AG04449 (cell line): ENCODE measurements at regions not wholly inside any gene's neighbourhood (a gene's known extent, or its start where the extent isn't known, plus 50 kb on each side); places are given as distances from the start of the nearest gene placed in this dataset.

Experiments used
- CTCF ChIA-PET: fragments of 350-600 bp; formaldehyde crosslinking; extraction: SDS; loops from one replicate; lab custom pipeline; 2021; ENCODE audit warnings: antibody characterized with exemption; lab: Yijun Ruan, JAX
- POLR2A ChIA-PET: fragments of 400-600, 350-600 bp; formaldehyde crosslinking; extraction: SDS; loops from one replicate; lab custom pipeline; 2020; ENCODE audit warnings: antibody characterized with exemption, inconsistent platforms; lab: Yijun Ruan, JAX
- DNase-seq: peaks from one replicate; pipeline ENCODE4 v3.0.0-alpha.2; 2010; ENCODE audit warnings: low read depth, low spot score
- H3K4me3 ChIP-seq: 2 replicates; pipeline ENCODE4 v1.5.1; 2011; ENCODE audit warnings: low read depth, mild to moderate bottlenecking, control low read depth, low read length
- CTCF ChIP-seq: IDR thresholded peaks from one replicate; pipeline ENCODE4 v1.5.1; 2011; ENCODE audit warnings: mild to moderate bottlenecking, moderate library complexity, low read length, control low read depth, inconsistent platforms; ENCODE audit not compliant: insufficient read depth; ENCODE audit errors: missing control alignments

- TF ChIP-seq CTCF = no peak
- ChIA-PET POLR2A (no interaction called here), CTCF (no interaction called here)
- H3K4me3 ChIP-seq = no peak overlapping the region
- no peak for DNase-seq
Observed at GRCh38 chr18:40453903-40454302, 1501.1 kb upstream of the PIK3C3 start.

DNA sequence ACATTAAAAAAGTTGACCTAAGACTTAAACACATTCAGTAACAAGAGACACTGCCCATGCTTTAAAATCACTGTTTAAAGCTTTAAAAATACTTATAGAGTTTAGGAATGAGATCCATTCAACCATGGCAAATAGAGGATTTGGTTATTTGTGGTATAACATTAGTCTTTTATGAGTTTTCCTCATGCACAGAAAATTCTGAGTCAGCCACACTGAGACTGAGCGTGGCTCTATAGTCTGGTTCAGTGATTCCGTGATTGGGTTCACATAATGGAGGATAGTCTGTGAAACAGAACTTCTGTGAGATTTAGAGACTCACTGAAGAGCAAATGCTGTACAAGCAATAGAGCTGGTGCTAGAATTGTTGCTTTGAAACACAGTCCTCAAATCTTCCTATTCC is 1502.4 kb upstream of the PIK3C3 start:
- no peak for DNase-seq
- H3K4me3 ChIP-seq = no peak overlapping the region
- no peak for TF ChIP-seq CTCF
- CTCF ChIA-PET = no interaction called here
- POLR2A ChIA-PET = no interaction called here

DNA sequence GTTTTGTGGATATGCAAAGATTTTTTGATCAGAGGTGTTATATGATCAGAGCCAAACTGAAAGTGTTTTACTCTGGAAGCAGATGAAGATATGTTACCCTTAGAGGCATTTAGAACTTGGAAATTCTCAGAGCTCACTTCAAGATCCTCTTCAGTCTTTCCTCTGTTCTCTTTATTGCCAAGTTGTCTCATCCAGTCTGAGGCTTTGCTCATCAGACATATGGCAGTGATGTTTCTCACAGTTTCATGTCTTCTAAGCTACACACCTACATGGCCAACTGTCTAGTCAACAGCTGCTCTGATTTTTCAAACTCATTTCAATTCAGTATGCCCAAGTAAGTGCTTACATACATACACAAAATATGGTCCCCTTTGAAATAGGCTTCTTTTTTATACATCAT is 1504.3 kb upstream of the PIK3C3 start:
- ChIA-PET POLR2A (no interaction called here), CTCF (no interaction called here)
- no peak for DNase-seq
- no peak overlapping the region for H3K4me3 ChIP-seq
- no peak for TF ChIP-seq CTCF

GRCh38 chr18:40447820-40448219 is 1507.2 kb upstream of the PIK3C3 start:
- no peak for TF ChIP-seq CTCF
- no peak for DNase-seq
- CTCF ChIA-PET = no interaction called here
- POLR2A ChIA-PET = no interaction called here
- no peak overlapping the region for H3K4me3 ChIP-seq

- no peak for DNase-seq
- H3K4me3 ChIP-seq = no peak overlapping the region
- no peak for TF ChIP-seq CTCF
- ChIA-PET POLR2A (no interaction called here), CTCF (no interaction called here)
Observed at GRCh38 chr18:40440088-40440487, 1514.9 kb upstream of the PIK3C3 start.

DNA sequence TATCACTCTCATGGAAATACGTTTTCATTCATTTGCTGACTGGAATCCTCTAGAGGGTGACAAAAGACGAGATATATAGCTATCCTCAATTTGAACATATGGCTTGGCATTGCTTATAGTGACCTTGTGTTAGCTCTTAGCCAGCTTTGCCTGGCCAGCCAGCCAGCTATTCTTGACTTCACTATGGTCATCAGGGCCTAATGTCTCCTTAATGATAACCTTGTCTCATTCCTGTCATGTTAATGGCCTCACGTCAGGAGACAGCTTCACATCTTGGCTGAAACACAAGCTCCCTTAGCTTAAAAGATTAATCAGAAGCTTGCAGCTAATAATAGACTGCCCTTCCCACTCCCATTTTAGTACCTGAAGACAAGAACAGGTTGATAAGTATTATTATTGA is 1517.5 kb upstream of the PIK3C3 start:
- CTCF ChIA-PET = no interaction called here
- POLR2A ChIA-PET = no interaction called here

More for the DNA sequence above, 1517.5 kb upstream of the PIK3C3 start:
- DNase-seq = no peak
- no peak overlapping the region for H3K4me3 ChIP-seq
- no peak for TF ChIP-seq CTCF
